Jurkat, Clone E6-1 (cell line): ENCODE measurements at regions not wholly inside any gene's neighbourhood (a gene's known extent, or its start where the extent isn't known, plus 50 kb on each side); places are given as distances from the start of the nearest gene placed in this dataset.

ENCODE experiments used
- DNase-seq: peaks from one replicate; pipeline ENCODE4 v3.0.0-alpha.2; 2011; ENCODE audit warnings: low read depth, low spot score
- H3K4me3 ChIP-seq: 2 replicates; pipeline ENCODE4 v1.5.1; 2011; ENCODE audit warnings: mild to moderate bottlenecking, low read length, control low read depth, moderate library complexity

- no peak overlapping the region for H3K4me3 ChIP-seq
- DNase-seq: no peak
Measured at GRCh38 chr21:38646213-38646837, 148.0 kb upstream of the ERG start.

GRCh38 chr21:38649120-38649519 is 150.8 kb upstream of the ERG start:
- no peak for DNase-seq
- H3K4me3 ChIP-seq: no peak overlapping the region

- H3K4me3 ChIP-seq: no peak overlapping the region
- DNase-seq: no peak
Measured at GRCh38 chr21:38651570-38651969, 153.3 kb upstream of the ERG start.

- no peak overlapping the region for H3K4me3 ChIP-seq
- DNase-seq: no peak
Measured at GRCh38 chr21:38652396-38652795, 153.3 kb upstream of the ETS2 start.

GRCh38 chr21:38654580-38654979 is 151.1 kb upstream of the ETS2 start:
- no peak for DNase-seq
- no peak overlapping the region for H3K4me3 ChIP-seq

- H3K4me3 ChIP-seq: no peak overlapping the region
- no peak for DNase-seq
Measured at GRCh38 chr21:38658511-38658910, 147.2 kb upstream of the ETS2 start.

GRCh38 chr21:38659936-38660332 is 145.8 kb upstream of the ETS2 start:
- no peak overlapping the region for H3K4me3 ChIP-seq
- DNase-seq: no peak

- peak overlapping the region; percentile 24 for H3K4me3 ChIP-seq
- DNase-seq: no peak
Measured at GRCh38 chr21:38660333-38661196, 145.2 kb upstream of the ETS2 start.

GRCh38 chr21:38661197-38661871 is 144.4 kb upstream of the ETS2 start:
- H3K4me3 ChIP-seq: peak overlapping the region; percentile 24
- no peak for DNase-seq

- no peak for DNase-seq
- H3K4me3 ChIP-seq: no peak overlapping the region
Measured at GRCh38 chr21:38661889-38662568, 143.7 kb upstream of the ETS2 start.

- no peak for DNase-seq
- H3K4me3 ChIP-seq: no peak overlapping the region
Measured at GRCh38 chr21:38663282-38663681, 142.4 kb upstream of the ETS2 start.

- H3K4me3 ChIP-seq: no peak overlapping the region
- DNase-seq: no peak
Measured at GRCh38 chr21:38664315-38664714, 141.4 kb upstream of the ETS2 start.

GRCh38 chr21:38664841-38665240 is 140.9 kb upstream of the ETS2 start:
- no peak for DNase-seq
- no peak overlapping the region for H3K4me3 ChIP-seq

- H3K4me3 ChIP-seq: no peak overlapping the region
- DNase-seq: no peak
Measured at GRCh38 chr21:38667291-38667870, 138.3 kb upstream of the ETS2 start.

GRCh38 chr21:38668067-38668466 is 137.7 kb upstream of the ETS2 start:
- H3K4me3 ChIP-seq: no peak overlapping the region
- no peak for DNase-seq

GRCh38 chr21:38668541-38668940 is 137.2 kb upstream of the ETS2 start:
- no peak overlapping the region for H3K4me3 ChIP-seq
- DNase-seq: no peak

GRCh38 chr21:38669186-38669585 is 136.5 kb upstream of the ETS2 start:
- peak; percentile 54 for DNase-seq

GRCh38 chr21:38670861-38671260 is 134.9 kb upstream of the ETS2 start:
- H3K4me3 ChIP-seq: no peak overlapping the region

More at GRCh38 chr21:38669186-38669585, 136.5 kb upstream of the ETS2 start:
- no peak overlapping the region for H3K4me3 ChIP-seq

GRCh38 chr21:38671773-38672172 is 134.0 kb upstream of the ETS2 start:
- DNase-seq: no peak

More at GRCh38 chr21:38670861-38671260, 134.9 kb upstream of the ETS2 start:
- DNase-seq: no peak

More at GRCh38 chr21:38671773-38672172, 134.0 kb upstream of the ETS2 start:
- H3K4me3 ChIP-seq: no peak overlapping the region
